GM12865 (cell line): ENCODE measurements at regions not wholly inside any gene's neighbourhood (a gene's known extent, or its start where the extent isn't known, plus 50 kb on each side); places are given as distances from the start of the nearest gene placed in this dataset.
"Not testable (repeated sequence)": the region's sequence is repeated elsewhere in the genome, so short reads cannot be mapped to it uniquely, and the experiment has no call there.

Experiments used
- DNase-seq: peaks from one replicate; pipeline ENCODE4 v3.0.0; 2010; ENCODE audit warnings: low read depth
- H3K4me3 ChIP-seq: 2 replicates; pipeline ENCODE4 v1.5.1; 2011; ENCODE audit warnings: mild to moderate bottlenecking, low read depth, low read length, control low read depth
- TF ChIP-seq, protein P1 (sequence below): IDR thresholded peaks from 2 replicates; pipeline ENCODE4 v1.5.1; 2011; ENCODE audit warnings: low read length, control low read depth, low read depth, inconsistent platforms; ENCODE audit not compliant: insufficient read depth; ENCODE audit errors: missing control alignments

- TF ChIP-seq, protein P1, sequence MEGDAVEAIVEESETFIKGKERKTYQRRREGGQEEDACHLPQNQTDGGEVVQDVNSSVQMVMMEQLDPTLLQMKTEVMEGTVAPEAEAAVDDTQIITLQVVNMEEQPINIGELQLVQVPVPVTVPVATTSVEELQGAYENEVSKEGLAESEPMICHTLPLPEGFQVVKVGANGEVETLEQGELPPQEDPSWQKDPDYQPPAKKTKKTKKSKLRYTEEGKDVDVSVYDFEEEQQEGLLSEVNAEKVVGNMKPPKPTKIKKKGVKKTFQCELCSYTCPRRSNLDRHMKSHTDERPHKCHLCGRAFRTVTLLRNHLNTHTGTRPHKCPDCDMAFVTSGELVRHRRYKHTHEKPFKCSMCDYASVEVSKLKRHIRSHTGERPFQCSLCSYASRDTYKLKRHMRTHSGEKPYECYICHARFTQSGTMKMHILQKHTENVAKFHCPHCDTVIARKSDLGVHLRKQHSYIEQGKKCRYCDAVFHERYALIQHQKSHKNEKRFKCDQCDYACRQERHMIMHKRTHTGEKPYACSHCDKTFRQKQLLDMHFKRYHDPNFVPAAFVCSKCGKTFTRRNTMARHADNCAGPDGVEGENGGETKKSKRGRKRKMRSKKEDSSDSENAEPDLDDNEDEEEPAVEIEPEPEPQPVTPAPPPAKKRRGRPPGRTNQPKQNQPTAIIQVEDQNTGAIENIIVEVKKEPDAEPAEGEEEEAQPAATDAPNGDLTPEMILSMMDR, result no peak
- no peak for DNase-seq
- no peak overlapping the region for H3K4me3 ChIP-seq
These were observed 60.3 kb upstream of the MAP3K1 start for GRCh38 chr5:56755036-56755555.

DNA sequence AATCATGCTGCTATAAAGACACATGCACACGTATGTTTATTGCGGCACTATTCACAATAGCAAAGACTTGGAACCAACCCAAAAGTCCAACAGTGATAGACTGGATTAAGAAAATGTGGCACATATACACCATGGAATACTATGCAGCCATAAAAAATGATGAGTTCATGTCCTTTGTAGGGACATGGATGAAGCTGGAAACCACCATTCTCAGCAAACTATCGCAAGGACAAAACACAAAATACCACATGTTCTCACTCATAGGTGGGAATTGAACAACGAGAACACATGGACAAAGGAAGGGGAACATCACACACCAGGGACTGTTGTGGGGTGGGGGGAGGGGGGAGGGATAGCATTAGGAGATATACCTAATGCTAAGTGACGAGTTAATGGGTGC is 61.8 kb upstream of the MAP3K1 start:
- not testable (repeated sequence) for DNase-seq, H3K4me3 ChIP-seq

DNA sequence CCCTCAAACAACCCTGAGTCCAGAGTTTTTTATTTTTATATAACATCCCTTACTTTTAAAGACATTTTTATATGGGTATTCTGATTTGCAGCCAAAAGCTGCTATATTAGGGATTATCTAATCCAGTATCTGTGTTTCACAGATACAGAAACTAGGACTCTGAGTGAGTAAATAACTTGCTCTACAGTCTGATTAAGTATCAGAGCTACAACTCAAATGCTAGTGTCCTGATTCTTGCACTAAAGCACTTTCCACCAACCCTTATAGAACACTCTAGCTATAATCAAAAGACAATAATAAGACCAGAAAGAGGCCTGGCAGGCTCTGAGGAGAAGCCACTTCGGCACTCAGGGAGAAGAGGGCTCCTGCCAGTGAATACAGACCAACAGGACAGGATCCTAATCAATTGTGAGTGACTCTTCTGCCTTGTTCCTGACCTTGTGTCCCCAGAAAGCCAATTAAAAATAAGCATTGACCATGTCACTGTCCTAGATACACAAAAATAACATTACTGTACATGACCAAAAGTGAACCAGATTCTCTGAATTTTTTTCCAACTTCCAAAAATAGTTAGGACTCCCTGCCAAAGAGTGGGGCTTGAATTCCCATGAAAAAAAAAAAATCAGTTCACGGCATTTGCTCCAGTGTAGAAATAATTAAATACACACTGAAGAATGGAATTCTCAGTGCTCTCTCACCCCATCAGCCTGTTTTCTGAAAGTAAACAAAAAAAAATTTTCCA is 63.6 kb upstream of the MAP3K1 start:
- TF ChIP-seq, protein P1, result no peak
- DNase-seq, result no peak

GRCh38 chr5:56749842-56750241 is 65.5 kb upstream of the MAP3K1 start:
- DNase-seq, result no peak
- TF ChIP-seq, protein P1, result no peak
- H3K4me3 ChIP-seq, result no peak overlapping the region

More for the DNA sequence above, 63.6 kb upstream of the MAP3K1 start:
- H3K4me3 ChIP-seq, result no peak overlapping the region

DNA sequence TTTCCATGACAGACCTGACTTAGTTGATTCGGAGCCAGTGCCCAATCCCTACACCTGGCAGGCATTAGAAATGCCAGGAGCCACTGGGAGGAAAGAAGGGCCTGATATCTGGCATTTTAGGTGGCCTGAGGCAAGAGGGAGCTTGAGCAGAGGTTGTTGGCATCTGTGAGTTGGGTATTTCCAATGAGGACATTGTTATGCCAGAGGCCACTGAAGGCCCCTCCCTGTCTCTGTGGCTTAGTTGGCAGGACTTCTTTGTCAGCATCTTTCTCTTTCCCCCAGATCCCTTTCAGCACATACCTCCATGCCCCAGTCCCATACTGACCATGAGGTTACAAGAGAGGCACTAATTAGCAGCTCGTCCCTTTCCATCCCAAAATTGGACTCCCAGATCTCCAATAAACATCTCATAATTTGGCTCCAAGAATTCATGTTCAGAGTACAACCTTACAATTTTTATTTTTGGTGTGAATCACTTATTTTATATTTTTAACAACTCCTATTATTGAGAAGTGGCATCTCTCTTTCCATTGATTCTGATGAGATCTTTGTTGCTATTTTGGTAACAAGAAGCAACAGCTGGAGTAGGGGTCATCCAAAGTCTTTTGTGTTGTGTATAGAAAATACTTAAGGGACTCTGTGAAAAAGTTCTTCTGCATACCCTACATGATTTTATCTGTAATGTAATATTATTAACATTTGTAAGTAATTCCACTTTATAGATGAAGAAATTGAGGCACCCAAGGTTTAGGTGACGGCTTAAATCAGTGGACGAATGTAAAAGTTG is 68.6 kb upstream of the MAP3K1 start:
- no peak overlapping the region for H3K4me3 ChIP-seq
- no peak for DNase-seq
- TF ChIP-seq, protein P1, result no peak

DNA sequence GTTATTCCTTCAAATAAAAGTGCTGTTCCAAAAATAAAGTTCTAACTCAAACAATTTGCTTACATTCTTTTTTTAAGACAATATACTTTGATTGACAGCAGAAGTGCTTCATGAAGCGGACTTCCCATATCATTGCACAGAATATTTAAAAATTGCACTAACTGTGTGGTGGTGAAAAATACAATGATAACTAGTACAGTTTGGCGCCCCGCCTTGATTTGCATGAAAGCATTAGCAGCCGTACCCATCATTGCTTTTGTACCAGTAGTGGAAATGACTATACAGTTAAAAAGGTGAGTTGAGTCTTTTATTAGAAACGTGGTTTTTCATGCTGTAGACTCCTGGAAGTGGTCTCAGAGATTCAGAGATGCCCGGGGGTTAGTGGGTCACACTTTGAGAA is 69.5 kb upstream of the MAP3K1 start:
- TF ChIP-seq, protein P1, result no peak
- DNase-seq, result no peak

GRCh38 chr5:56740868-56741267 is 74.5 kb upstream of the MAP3K1 start:
- no peak overlapping the region for H3K4me3 ChIP-seq
- TF ChIP-seq, protein P1, result no peak
- DNase-seq, result no peak

More for the DNA sequence above, 69.5 kb upstream of the MAP3K1 start:
- no peak overlapping the region for H3K4me3 ChIP-seq
